ENCODE measurements at regions not wholly inside any gene's neighbourhood (a gene's known extent, or its start where the extent isn't known, plus 50 kb on each side); places are given as distances from the start of the nearest gene placed in this dataset.

GRCh38 chr13:34570698-34571353 is 371.2 kb upstream of the NBEA start:
- no peaks in the 10 kb centered on the region for H3K36me3 ChIP-seq (ENCODE audit: low read depth)
- H3K79me2 ChIP-seq (ENCODE audit: low read depth), result no peaks in the 10 kb centered on the region
- TF ChIP-seq EZH2 (IDR thresholded peaks at IDR 0.05; ENCODE audit: low read depth), result no peak
- TF ChIP-seq, protein P1, sequence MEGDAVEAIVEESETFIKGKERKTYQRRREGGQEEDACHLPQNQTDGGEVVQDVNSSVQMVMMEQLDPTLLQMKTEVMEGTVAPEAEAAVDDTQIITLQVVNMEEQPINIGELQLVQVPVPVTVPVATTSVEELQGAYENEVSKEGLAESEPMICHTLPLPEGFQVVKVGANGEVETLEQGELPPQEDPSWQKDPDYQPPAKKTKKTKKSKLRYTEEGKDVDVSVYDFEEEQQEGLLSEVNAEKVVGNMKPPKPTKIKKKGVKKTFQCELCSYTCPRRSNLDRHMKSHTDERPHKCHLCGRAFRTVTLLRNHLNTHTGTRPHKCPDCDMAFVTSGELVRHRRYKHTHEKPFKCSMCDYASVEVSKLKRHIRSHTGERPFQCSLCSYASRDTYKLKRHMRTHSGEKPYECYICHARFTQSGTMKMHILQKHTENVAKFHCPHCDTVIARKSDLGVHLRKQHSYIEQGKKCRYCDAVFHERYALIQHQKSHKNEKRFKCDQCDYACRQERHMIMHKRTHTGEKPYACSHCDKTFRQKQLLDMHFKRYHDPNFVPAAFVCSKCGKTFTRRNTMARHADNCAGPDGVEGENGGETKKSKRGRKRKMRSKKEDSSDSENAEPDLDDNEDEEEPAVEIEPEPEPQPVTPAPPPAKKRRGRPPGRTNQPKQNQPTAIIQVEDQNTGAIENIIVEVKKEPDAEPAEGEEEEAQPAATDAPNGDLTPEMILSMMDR (conservative IDR thresholded peaks at IDR 0.05), result no peak
- DNase-seq, result no peak
- no peaks in the 10 kb centered on the region for H3K4me1 ChIP-seq (replicated peaks; ENCODE audit: insufficient read depth)
- H3K27ac ChIP-seq, result no peak overlapping the region
- intact Hi-C loops (cut with micrococcal nuclease; ENCODE audit: unreplicated experiment), result no loop called here
- H3K4me3 ChIP-seq, result no peak overlapping the region
- ChIA-PET CTCF (no interaction called here), POLR2A (ENCODE audit: unreplicated experiment) (no interaction called here)
- no peaks in the 10 kb centered on the region for H3F3A ChIP-seq (ENCODE audit: insufficient read depth, low read depth)
- H3K27me3 ChIP-seq (ENCODE audit: insufficient read depth, low read depth), result no peaks in the 10 kb centered on the region
- no peak overlapping the region for H2AFZ ChIP-seq
- H3K9me2 ChIP-seq (ENCODE audit: insufficient read depth), result no peaks in the 10 kb centered on the region
- no peaks in the 10 kb centered on the region for H4K20me1 ChIP-seq (ENCODE audit: insufficient read depth)
- BruUV-seq (replicated peaks), result no TSS peak
- H3K4me2 ChIP-seq, result no peak overlapping the region
- no peaks in the 10 kb centered on the region for H3K9me3 ChIP-seq (ENCODE audit: insufficient read depth, low read depth)

DNA sequence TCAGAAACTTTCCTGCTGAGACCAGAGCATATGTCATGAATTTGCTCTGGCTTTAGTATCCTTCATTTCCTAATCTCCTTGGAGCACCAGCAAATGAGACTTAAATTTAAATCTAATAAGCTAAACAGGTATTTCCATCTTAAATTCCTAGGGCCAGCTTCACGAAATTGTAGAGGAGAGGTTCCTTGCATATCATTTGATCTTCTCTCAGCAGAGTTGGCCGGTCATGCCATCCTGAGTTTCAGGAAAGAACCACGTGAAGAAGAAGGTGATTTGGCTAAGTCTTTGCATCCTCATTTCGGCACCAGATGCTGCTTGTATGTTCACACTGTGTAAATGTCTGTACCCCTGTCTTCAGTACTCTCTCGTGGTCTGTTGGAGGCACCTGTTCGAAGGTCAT is 370.4 kb upstream of the NBEA start:
- Histone ChIP-seq H3K4me2 (no peak overlapping the region), H3K4me3 (no peak overlapping the region), H3K9me3 (ENCODE audit: insufficient read depth, low read depth) (no peaks in the 10 kb centered on the region), H3F3A (ENCODE audit: insufficient read depth, low read depth) (no peaks in the 10 kb centered on the region), H3K27me3 (ENCODE audit: insufficient read depth, low read depth) (no peaks in the 10 kb centered on the region), H3K79me2 (ENCODE audit: low read depth) (no peaks in the 10 kb centered on the region), H3K36me3 (ENCODE audit: low read depth) (no peaks in the 10 kb centered on the region), H3K4me1 (replicated peaks; ENCODE audit: insufficient read depth) (no peaks in the 10 kb centered on the region), H2AFZ (no peak overlapping the region), H3K9me2 (ENCODE audit: insufficient read depth) (no peaks in the 10 kb centered on the region), H4K20me1 (ENCODE audit: insufficient read depth) (no peaks in the 10 kb centered on the region), H3K27ac (no peak overlapping the region)
- BruUV-seq (replicated peaks), result no TSS peak
- intact Hi-C loops (cut with micrococcal nuclease; ENCODE audit: unreplicated experiment), result no loop called here
- CTCF ChIA-PET, result no interaction called here
- POLR2A ChIA-PET (ENCODE audit: unreplicated experiment), result no interaction called here
- no peak for DNase-seq
- no peak for TF ChIP-seq EZH2 (IDR thresholded peaks at IDR 0.05; ENCODE audit: low read depth)
- TF ChIP-seq, protein P1 (conservative IDR thresholded peaks at IDR 0.05), result no peak

DNA sequence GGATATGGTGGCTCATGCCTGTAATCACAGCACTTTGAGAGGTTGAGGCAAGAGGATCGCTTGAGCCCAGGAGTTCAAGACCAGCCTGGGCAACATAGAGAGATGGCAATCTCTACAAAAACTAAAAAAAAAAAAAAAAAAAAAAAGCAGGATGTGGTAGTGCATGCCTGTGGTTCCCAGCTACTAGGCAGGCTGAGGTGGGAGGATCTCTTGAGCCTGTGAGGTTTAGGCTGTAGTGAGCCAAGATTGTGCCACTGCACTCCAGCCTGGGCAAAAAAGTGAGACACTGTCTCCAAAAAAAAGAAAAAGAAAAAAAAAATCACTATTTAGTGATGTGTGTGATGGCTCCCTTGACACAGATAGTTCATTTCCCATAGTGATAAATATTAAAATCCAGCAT is 365.0 kb upstream of the NBEA start:
- no peaks in the 10 kb centered on the region for H3K9me2 ChIP-seq (ENCODE audit: insufficient read depth)
- H3K79me2 ChIP-seq (ENCODE audit: low read depth), result no peaks in the 10 kb centered on the region
- no peak overlapping the region for H3K27ac ChIP-seq
- peaks cover 12% of the 10 kb centered on the region; the same call in 1 of the 2 replicates for H3F3A ChIP-seq (ENCODE audit: insufficient read depth, low read depth)
- H3K27me3 ChIP-seq (ENCODE audit: insufficient read depth, low read depth), result no peaks in the 10 kb centered on the region
- no peak overlapping the region for H2AFZ ChIP-seq
- H3K4me1 ChIP-seq (replicated peaks; ENCODE audit: insufficient read depth), result peaks cover 16% of the 10 kb centered on the region
- no TSS peak for BruUV-seq (replicated peaks)
- no peak for DNase-seq
- no peaks in the 10 kb centered on the region for H3K9me3 ChIP-seq (ENCODE audit: insufficient read depth, low read depth)
- TF ChIP-seq, protein P1 (conservative IDR thresholded peaks at IDR 0.05), result no peak
- TF ChIP-seq EZH2 (IDR thresholded peaks at IDR 0.05; ENCODE audit: low read depth), result no peak
- H4K20me1 ChIP-seq (ENCODE audit: insufficient read depth), result no peaks in the 10 kb centered on the region
- intact Hi-C loops (cut with micrococcal nuclease; ENCODE audit: unreplicated experiment), result no loop called here
- H3K36me3 ChIP-seq (ENCODE audit: low read depth), result no peaks in the 10 kb centered on the region
- H3K4me2 ChIP-seq, result no peak overlapping the region
- CTCF ChIA-PET, result no interaction called here
- POLR2A ChIA-PET (ENCODE audit: unreplicated experiment), result no interaction called here
- H3K4me3 ChIP-seq, result no peak overlapping the region
